HT1080 (cell line): ENCODE measurements at regions not wholly inside any gene's neighbourhood (a gene's known extent, or its start where the extent isn't known, plus 50 kb on each side); places are given as distances from the start of the nearest gene placed in this dataset. TPM values are rescaled to one million over a fixed set of nuclear protein-coding genes. Genes with fewer than 3 reads are reported as not detected.

Experiments
- DNase-seq: peaks from one replicate; pipeline ENCODE4 v3.0.0-alpha.2; 2015; ENCODE audit warnings: low read depth
- small RNA-seq: library from RNA; depleted of rRNA; stranded (forward); fragments of <200 nt; gene quantifications from one replicate; pipeline ENCODE3, GENCODE V24; 2014

- DNase-seq = no peak
Measured at GRCh38 chr5:79871364-79872120, 119.5 kb downstream of the MTX3 start.

DNA sequence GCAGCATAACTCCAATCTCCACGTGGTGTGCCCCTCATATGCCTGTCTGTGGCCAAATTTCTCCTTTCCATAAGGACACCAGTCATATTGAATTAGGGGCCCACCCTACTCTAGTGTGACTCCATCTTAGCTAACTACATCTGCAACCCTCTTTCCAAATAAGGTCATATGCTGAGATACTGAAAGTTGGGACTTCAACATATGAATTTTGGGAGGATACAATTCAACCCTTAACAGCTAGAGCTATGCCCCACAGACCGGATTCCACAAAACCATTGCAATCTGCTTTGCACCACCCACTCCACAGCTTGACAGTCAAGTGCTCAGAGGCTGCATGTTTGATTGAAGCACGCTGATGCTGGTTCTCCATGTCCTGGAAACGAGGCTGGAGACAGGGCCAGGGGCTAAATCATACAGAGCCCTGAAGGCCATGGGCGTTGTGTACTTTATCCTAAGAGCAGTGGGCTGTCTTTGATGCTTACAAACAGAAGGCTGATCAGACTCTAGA, 122.8 kb downstream of the MTX3 start:
- no peak for DNase-seq

- DNase-seq = no peak
Measured at GRCh38 chr5:79865579-79865978, 125.5 kb downstream of the MTX3 start.

- DNase-seq = no peak
Measured at GRCh38 chr5:79864364-79864763, 126.7 kb downstream of the MTX3 start.

DNA sequence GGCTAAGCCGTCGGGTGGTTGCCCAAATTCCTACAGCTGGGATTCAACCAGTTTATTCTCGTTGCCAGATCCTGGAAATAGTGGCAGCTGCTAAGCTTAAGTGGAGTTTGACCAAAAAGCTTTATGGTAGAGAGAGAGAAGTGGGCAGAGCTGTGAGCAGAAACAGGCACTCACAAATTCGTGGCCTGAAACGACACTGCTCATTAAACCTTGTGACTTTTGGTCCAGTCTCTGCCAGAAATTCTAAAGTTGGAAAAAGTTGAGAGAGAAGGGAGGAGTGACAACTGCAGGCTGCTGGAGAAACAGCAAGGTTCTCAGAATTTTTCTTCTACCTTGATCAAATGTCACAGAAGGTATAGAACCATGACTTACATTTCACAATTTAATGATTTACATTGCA, 131.5 kb downstream of the MTX3 start:
- DNase-seq = no peak

GRCh38 chr5:79858410-79858723, 132.7 kb downstream of the MTX3 start:
- no peak for DNase-seq

DNA sequence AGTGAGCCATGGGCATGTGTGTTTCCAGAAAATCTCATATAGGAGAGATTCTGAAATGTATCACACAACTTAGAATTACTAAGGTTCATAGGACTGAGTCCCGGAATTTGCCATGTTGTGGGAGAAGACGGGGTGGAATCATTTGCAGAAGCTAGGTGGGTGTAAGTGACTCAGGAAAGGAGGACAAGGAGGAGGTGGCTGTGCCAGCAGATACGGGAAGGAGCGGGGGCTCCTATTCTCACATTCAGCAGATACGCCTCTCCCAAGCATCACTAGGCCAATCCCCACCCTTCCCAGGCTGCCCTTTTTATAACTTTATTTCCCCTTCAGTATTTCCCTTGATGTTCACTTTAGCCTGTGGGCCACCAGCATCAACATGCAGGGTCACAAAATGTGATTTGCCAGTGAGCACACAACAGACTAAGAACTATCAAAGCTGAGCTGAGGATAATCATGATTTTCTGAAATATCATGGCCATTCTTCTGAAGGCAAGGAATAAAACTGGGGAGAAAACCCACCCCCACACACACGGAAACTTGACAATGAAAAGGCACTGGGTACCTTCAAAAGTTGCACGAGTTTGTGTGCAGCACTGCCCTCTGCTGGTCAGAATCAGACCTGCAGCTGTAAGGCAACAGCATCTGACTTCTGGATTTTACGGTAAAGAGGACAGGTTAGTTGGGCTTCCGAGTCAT, 133.2 kb downstream of the MTX3 start:
- DNase-seq = peak; percentile 13

GRCh38 chr5:79856456-79857055, 134.5 kb downstream of the MTX3 start:
- no peak for DNase-seq

GRCh38 chr5:79853676-79854418, 137.2 kb downstream of the MTX3 start:
- peak; percentile 69 for DNase-seq

DNA sequence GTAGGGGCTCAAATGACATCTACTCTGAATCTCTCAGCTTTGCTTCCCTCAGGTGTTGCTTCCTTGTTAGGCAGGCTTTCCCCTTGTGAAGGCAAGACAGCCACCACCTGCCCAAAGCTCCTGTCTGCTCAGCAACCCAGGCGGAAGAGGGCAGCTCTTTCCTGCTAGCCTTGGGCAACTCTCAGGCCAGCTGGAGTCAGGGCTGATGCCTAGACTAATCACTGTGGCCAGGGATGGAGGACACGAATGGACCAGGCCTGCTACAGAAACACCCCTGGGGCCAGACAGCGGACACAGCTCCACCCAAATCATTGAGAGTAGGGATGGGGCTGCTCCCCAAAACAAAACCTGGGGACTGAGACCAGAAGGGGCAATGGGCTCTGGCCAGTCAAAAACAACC, 138.0 kb downstream of the MTX3 start:
- DNase-seq = no peak

DNA sequence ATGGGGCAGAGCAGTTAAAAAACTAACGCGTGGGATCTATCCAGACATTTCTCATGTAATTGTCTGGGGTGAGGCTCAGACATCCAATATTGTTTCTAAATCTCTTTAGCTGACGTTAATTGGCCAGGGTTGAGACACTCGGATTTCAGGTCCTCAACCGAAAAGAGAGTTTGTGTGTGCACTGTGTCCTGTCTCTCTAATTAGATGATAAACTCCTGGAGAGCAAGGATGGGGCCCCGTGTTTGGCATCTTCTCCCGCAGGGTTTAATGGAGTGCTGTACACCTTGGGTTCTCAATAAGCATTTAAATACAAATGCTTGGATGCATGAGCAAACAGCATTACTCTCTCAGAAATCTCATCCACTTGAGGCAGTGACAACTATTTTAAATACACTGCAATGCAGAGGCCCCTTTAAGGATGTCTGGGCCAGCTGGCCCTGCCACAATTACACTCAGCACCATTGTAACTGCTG, 139.6 kb downstream of the MTX3 start:
- DNase-seq = no peak

- no peak for DNase-seq
Measured at GRCh38 chr5:79850941-79851340, 140.1 kb downstream of the MTX3 start.

- no peak for DNase-seq
Measured at GRCh38 chr5:79850316-79850822, 140.7 kb downstream of the MTX3 start.

- DNase-seq = no peak
Measured at GRCh38 chr5:79849486-79850315, 141.4 kb downstream of the MTX3 start.

Small RNA genes in the stretch of these regions (small RNA-seq; reads per million reads assigned to genes)
- not detected for gene AC008496.1
